PC-9 (cell line): ENCODE measurements at regions not wholly inside any gene's neighbourhood (a gene's known extent, or its start where the extent isn't known, plus 50 kb on each side); places are given as distances from the start of the nearest gene placed in this dataset.

Source experiments
- EZH2 ChIP-seq: fragments of 200-600 bp; sonication (generic); IDR thresholded peaks from 2 replicates; pipeline ENCODE4 v1.8.0; 2017; ENCODE audit warnings: antibody characterized with exemption, low read depth
- TF ChIP-seq, protein P1 (sequence below): fragments of 200-600 bp; sonication (generic); conservative IDR thresholded peaks from 2 replicates; pipeline ENCODE4 v1.6.1; 2017; ENCODE audit warnings: mixed run types, antibody characterized with exemption, mild to moderate bottlenecking, moderate library complexity

DNA sequence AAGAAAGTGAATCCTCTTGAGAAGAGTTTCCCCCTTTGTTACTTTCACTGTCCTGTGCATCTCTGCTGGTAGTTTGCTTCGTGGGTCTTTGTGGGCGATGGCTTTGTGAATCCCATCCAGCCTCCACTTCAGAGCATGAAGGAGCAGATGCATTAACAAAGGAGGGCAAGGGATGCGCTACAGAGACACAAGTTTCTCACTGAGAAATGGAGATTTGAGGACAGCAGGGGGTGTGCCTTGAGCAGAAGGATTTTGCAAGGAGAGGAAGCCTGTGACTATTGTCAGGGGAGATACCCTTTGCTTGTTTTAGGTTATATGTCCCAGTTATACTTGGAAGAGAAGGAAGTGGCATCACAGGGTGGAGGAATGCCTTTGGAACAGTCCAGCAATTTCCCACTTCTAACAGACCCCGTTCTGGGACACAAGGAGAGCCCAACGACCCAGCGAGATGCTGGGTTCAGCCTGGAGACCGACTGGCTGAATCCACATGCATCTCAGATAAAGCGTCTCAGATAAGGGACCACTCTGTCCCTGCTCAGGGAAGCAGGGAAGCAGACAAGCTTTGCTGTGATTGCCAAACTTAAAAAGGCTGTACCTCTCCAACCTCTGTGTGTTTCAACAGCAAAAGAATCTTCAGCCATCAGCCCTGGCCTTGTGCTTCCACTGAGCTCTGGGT lies 314.6 kb upstream of the GATB start:
- TF ChIP-seq, protein P1, sequence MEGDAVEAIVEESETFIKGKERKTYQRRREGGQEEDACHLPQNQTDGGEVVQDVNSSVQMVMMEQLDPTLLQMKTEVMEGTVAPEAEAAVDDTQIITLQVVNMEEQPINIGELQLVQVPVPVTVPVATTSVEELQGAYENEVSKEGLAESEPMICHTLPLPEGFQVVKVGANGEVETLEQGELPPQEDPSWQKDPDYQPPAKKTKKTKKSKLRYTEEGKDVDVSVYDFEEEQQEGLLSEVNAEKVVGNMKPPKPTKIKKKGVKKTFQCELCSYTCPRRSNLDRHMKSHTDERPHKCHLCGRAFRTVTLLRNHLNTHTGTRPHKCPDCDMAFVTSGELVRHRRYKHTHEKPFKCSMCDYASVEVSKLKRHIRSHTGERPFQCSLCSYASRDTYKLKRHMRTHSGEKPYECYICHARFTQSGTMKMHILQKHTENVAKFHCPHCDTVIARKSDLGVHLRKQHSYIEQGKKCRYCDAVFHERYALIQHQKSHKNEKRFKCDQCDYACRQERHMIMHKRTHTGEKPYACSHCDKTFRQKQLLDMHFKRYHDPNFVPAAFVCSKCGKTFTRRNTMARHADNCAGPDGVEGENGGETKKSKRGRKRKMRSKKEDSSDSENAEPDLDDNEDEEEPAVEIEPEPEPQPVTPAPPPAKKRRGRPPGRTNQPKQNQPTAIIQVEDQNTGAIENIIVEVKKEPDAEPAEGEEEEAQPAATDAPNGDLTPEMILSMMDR: no peak
- TF ChIP-seq EZH2: no peak
